Stimulated activated CD4-positive, alpha-beta T cell treated with anti-CD3 and anti-CD28 coated beads, Interleukin-15, amount 100 ng/mL, for 1 hour (primary cell): ENCODE measurements at regions not wholly inside any gene's neighbourhood (a gene's known extent, or its start where the extent isn't known, plus 50 kb on each side); places are given as distances from the start of the nearest gene placed in this dataset.

Experiments used
- DNase-seq, 2 donors: peaks; one replicate each; pipeline ENCODE4 v3.0.0-alpha.2; 2020; ENCODE audit warnings: low read depth in 1 of 2, low spot score in 1 of 2

DNA sequence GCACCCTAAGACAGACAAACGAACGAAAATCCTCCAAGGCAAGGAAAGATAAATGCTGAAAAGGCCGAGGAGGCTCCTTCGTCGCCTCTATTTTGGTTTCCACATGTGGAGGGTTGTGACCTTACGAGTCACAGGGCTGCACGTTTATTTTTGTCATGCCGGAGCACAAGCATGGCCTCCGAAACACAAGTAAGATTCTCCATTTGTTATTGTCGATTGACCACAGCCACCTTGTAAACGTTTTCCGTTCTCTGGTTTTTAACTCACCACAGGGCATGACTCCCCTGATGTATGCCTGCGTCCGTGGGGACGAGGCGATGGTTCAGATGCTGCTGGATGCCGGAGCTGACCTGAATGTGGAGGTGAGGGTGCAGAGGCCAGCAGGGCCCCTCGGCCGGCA, 73.1 kb upstream of the PWP1 start:
- no peak for DNase-seq

DNA sequence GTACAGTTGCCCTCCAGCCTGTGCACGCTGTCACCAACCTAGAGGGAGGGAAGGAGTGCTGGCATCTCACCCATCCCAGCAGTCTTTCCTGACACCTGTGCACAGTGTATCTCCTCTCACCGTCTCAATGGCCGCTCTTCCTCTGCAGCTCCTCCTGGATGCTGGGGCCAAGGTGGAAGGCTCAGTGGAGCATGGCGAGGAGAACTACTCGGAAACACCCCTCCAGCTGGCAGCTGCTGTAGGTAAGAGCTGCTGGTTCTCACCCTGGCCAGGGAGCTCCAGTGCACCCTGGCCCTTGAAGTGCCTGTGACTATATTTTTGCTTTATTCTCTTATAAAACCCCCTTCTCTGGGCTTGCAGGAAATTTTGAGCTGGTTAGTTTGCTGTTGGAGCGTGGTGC, 68.7 kb upstream of the PWP1 start:
- no peak for DNase-seq

DNA sequence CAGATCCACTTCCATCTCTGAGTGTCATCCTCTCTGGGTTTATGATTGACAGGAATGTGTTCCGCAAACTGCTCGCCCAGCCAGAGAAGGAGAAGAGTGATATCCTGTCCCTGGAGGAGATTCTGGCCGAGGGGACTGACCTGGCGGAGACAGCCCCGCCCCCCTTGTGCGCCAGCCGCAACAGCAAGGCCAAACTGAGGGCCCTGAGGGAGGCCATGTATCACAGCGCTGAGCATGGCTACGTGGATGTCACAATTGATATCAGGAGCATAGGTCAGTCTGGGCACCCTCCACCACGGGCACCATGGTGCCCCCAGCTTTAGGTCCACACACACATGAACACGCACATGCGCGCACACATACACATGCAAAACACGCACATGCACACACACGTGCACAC, 67.5 kb upstream of the PWP1 start:
- DNase-seq, result no peak

DNA sequence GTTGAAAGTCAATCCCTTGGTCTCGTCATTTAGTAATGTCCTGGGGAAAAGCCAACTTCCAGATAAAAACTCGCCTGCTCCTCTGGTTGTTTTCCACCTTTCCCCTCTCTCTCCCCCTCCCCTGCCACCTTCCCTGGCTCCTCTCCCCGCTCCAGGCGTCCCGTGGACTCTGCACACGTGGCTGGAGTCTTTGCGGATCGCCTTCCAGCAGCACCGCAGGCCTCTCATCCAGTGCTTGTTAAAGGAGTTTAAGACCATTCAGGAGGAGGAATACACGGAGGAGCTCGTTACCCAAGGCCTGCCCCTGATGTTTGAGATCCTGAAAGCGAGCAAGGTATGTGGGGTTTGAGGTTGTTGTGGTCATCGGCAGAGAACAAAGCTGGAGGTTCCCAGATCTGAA, 65.8 kb upstream of the PWP1 start:
- no peak for DNase-seq

DNA sequence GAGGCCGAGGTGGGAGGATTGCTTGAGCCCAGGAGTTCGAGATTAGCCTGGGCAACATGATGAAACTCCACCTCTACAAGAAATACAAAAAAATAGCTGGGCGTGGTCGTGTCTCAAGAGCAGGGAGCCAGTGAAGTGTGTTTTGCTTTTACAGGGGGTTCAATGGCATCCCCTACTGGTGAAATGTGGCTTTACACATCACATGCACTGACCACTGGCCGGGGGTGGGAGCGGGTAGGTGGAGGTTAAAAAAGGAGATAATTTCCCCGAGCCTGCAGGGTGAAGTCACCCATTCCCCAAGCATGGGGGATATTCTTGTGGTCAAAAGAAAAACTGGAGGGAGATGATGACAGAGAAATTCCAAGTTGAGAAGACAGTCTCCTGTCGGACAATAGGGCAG, 63.6 kb upstream of the PWP1 start:
- no peak for DNase-seq

DNA sequence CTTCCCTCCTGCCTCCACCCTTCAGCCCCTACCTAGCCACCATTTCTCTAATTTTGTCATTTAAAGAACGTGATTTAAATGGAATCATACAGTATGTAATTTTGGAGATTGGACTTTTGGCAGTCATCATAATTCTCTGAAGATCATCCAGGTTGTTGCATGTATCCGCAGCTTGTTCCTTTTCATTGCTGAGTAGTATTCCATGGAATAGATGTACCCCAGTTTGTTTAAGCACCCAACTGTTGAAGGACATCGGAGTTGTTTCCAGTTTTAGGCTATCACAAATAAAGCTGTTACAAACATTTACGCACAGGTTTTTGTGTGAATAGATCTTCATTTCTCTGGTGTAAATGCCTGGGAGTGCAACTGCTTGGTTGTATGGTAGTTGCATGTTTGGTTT, 61.1 kb upstream of the PWP1 start:
- DNase-seq, result no peak

DNA sequence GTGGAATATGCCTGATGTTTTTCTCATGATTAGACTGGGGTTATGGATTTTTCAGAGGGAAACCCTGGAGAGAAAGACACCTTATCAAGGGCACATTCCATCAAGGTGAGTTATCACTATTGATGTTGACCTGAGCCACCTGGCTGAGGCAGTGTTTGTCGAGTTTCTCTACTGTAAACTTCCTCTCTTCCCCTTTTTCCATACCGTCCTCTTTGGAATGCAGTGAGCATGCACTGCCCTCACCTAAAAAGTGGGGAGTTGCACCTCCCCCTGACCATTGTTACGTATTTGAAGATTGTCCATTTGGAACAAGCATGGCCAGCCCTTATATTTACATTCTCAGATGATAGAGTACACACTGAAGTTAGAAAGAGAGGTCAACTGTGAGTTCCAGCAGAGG, 53.9 kb upstream of the PWP1 start:
- no peak for DNase-seq

DNA sequence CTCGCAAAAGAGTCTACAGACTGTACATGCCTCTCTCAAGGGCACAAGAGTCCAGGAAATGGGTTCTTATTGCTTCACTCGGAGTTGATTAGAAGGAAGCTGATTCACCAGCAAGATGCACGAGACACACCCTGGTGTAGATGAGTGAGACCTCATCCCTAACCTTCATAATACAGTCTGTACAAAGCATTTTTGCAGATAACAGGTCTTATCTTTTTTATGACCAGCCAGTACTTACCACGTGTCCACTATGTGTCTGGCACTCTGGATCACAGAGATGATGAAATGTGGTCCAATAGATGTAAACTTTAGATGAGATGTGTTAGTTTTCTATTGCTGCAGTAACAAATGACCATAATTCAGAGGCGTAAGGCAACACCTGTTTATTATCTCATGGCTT, 53.4 kb upstream of the PWP1 start:
- no peak for DNase-seq

DNA sequence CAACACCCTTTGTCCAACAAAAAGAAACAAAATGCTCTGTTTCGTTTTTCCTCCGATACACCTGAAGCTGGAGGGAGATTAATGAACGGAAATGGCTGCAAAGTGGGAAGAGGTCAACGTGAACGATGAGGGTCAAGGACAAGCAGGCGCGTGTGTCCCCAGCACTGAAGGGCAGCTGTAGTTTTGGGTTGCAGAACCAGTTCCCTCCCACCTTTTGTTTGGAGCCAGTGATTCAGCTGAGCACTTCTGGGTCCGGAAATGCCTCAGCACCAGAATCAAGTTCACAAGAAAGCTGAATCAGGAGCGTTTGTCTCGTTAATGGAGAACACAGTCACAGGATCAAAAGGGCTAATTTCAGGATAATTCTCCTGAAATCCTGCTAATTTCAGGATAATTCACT, 51.1 kb upstream of the PWP1 start:
- no peak for DNase-seq

DNA sequence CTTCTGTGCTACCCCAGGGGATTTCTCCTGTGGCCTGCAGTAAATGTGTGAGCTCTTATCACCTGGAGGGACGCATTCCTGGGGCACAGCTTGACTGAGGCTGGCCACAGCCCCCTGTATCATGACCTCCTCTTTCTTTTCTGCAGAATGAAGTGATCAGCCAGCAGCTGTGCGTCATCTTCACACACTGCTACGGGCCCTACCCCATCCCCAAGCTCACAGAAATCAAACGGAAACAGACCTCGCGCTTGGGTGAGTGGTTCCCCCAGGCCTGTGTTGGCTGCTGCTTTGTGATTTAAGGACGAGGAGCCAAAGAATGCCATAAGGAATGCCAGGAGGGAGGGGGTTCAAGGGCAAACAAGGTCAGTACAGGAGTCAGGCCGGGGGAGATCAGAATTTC, 50.5 kb upstream of the PWP1 start:
- no peak for DNase-seq
